HepG2 (cell line): ENCODE measurements at regions not wholly inside any gene's neighbourhood (a gene's known extent, or its start where the extent isn't known, plus 50 kb on each side); places are given as distances from the start of the nearest gene placed in this dataset.

Source experiments
- ATAC-seq: fragments of 200-7000 bp; cut with Tn5 transposase; 3 replicates; pipeline ENCODE4 v1.9.1; 2020; ENCODE audit warnings: mild to moderate bottlenecking, moderate library complexity
- BruUV-seq: library from RNA; stranded (reverse); fragments of 400-500 nt; replicated peaks from 2 replicates; lab custom pipeline; 2021; lab: Mats Ljungman, UMichigan
- CTCF ChIA-PET: fragments of 300-600 bp; formaldehyde crosslinking; extraction: SDS; loops from one replicate; lab custom pipeline; 2021; ENCODE audit warnings: low total read pairs, inconsistent platforms, low intra/inter-chr PET ratio; lab: Yijun Ruan, JAX
- POLR2A ChIA-PET: fragments of 350-600 bp; sonication (Branson Sonifier 250); formaldehyde crosslinking; loops from one replicate; lab custom pipeline; 2020; ENCODE audit warnings: antibody characterized with exemption, inconsistent platforms; lab: Yijun Ruan, JAX
- DNase-seq: peaks from one replicate; pipeline ENCODE4 v3.0.0-alpha.2; 2015; ENCODE audit warnings: low spot score
- FAIRE-seq: peaks from 3 replicates; lab custom pipeline; 2011; peaks lifted over from hg19 to GRCh38; lab: Jason Lieb, UNC
- H2AFZ ChIP-seq: one replicate; pipeline ENCODE4 v1.6.1; 2011; ENCODE audit warnings: low read length, inconsistent platforms
- H3K27ac ChIP-seq: fragments of 300-600 bp; 3 replicates; pipeline ENCODE4 v1.8.0; 2011; ENCODE audit warnings: mixed run types, mild to moderate bottlenecking, mixed read lengths, low read length, inconsistent platforms; ENCODE audit not compliant: insufficient read depth; ENCODE audit errors: extremely low read length
- H3K27me3 ChIP-seq, 2 experiments: fragments of 200-600 bp in 1 of 2; 2 replicates in 1 of 2; 3 replicates in 1 of 2; pipeline versions ENCODE4 v1.6.0 to v1.8.0; 2011; ENCODE audit warnings: low read length in 2 of 2, mild to moderate bottlenecking in 2 of 2, moderate library complexity in 2 of 2, inconsistent platforms in 1 of 2; ENCODE audit not compliant: insufficient read depth in 2 of 2, control insufficient read depth in 1 of 2
- H3K36me3 ChIP-seq, 2 experiments: fragments of 200-600 bp in 1 of 2; replicated peaks in 1 of 2; 2 replicates in 1 of 2; 3 replicates in 1 of 2; pipeline versions ENCODE4 v1.5.1 to v1.8.0; 2011; ENCODE audit warnings: low read length in 2 of 2, inconsistent platforms in 1 of 2; ENCODE audit not compliant: insufficient read depth in 2 of 2, control insufficient read depth in 1 of 2
- H3K4me1 ChIP-seq: 2 replicates; pipeline ENCODE4 v1.5.1; 2012; ENCODE audit warnings: low read length, inconsistent platforms; ENCODE audit not compliant: insufficient read depth
- H3K4me2 ChIP-seq: 2 replicates; pipeline ENCODE4 v1.6.0; 2011; ENCODE audit warnings: low read depth, low read length, inconsistent platforms
- H3K4me3 ChIP-seq, 3 experiments: fragments of 200-600 bp in 1 of 3; sonication (generic), shearing (Covaris generic) in 1 of 3; replicated peaks in 1 of 3; 2 replicates each; pipeline ENCODE4 v1.5.1; 2011 to 2016; ENCODE audit warnings: low read length in 3 of 3, inconsistent platforms in 2 of 3, low read depth in 2 of 3, mild to moderate bottlenecking in 2 of 3, control low read depth in 1 of 3, mixed read lengths in 1 of 3; ENCODE audit not compliant: insufficient read depth in 1 of 3
- H3K79me2 ChIP-seq: one replicate; pipeline ENCODE4 v1.6.1; 2011; ENCODE audit warnings: low read length, inconsistent platforms; ENCODE audit not compliant: insufficient read depth
- H3K9ac ChIP-seq: 2 replicates; pipeline ENCODE4 v1.6.0; 2011; ENCODE audit warnings: mild to moderate bottlenecking, low read depth, low read length, inconsistent platforms; ENCODE audit not compliant: insufficient read depth
- H3K9me3 ChIP-seq: 2 replicates; pipeline ENCODE4 v1.5.1; 2012; ENCODE audit warnings: mild to moderate bottlenecking, low read length
- H4K20me1 ChIP-seq: 2 replicates; pipeline ENCODE4 v1.6.0; 2011; ENCODE audit warnings: inconsistent platforms, mild to moderate bottlenecking, low read length, moderate library complexity; ENCODE audit not compliant: insufficient read depth
- CCDC6 ChIP-seq: sonication (generic); formaldehyde crosslinking; IDR thresholded peaks from 2 replicates; pipeline ENCODE4 v1.8.1; 2022; ENCODE audit warnings: mild to moderate bottlenecking, missing genetic modification reagents, moderate library complexity
- HNF4A ChIP-seq: sonication (generic); formaldehyde crosslinking; IDR thresholded peaks from 2 replicates; pipeline ENCODE4 v1.4.0; 2020; ENCODE audit warnings: missing genetic modification reagents
- HNRNPUL1 ChIP-seq: fragments of 200-400 bp; formaldehyde crosslinking; IDR thresholded peaks from 2 replicates; pipeline ENCODE4 v1.6.1; 2017; ENCODE audit warnings: low read depth, mild to moderate bottlenecking, low read length, moderate library complexity
- RBM22 ChIP-seq: fragments of 200-400 bp; formaldehyde crosslinking; optimal IDR thresholded peaks from 2 replicates; pipeline ENCODE3; 2017; ENCODE audit warnings: mild to moderate bottlenecking, low read length, moderate library complexity
- ZNF709 ChIP-seq: sonication (generic); formaldehyde crosslinking; IDR thresholded peaks from 2 replicates; pipeline ENCODE4 v1.5.0; 2020; ENCODE audit warnings: mild to moderate bottlenecking, missing genetic modification reagents
- WGBS: methylation state at CpG from one replicate; pipeline ENCODE4 v1.1.6; 2017; ENCODE audit warnings: low lambda C conversion rate; 5-methylcytosine and 5-hydroxymethylcytosine counted together
- in situ Hi-C: cut with HindIII; loops from 2 replicates; pipeline ENCODE4 v1.10.0; 2017; ENCODE audit warnings: low pct_unique_long_range_greater_than_20kb; ENCODE audit not compliant: extremely low pct_ligation_motif_present
- intact Hi-C: fragments of 100-400 bp; cut with micrococcal nuclease; formaldehyde crosslinking; loops from one replicate; pipeline ENCODE4 v1.10.0; 2022; ENCODE audit not compliant: unreplicated experiment
- TF ChIP-seq, protein P1 (sequence below): IDR thresholded peaks from 2 replicates; pipeline ENCODE4 v1.6.1; 2016; ENCODE audit warnings: low read depth, missing genetic modification reagents, missing compliant biosample characterization
- TF ChIP-seq, protein P2 (sequence below): sonication (generic); formaldehyde crosslinking; IDR thresholded peaks from 2 replicates; pipeline ENCODE4 v1.4.0; 2020; ENCODE audit warnings: missing genetic modification reagents
- TF ChIP-seq, protein P3 (sequence below): sonication (generic); formaldehyde crosslinking; IDR thresholded peaks from 2 replicates; pipeline ENCODE4 v1.4.0; 2020; ENCODE audit warnings: missing genetic modification reagents, borderline replicate concordance
- TF ChIP-seq, protein P4 (sequence below): sonication (generic); formaldehyde crosslinking; IDR thresholded peaks from 2 replicates; pipeline ENCODE4 v1.9.0; 2022; ENCODE audit warnings: missing genetic modification reagents, mild to moderate bottlenecking, borderline replicate concordance

DNA sequence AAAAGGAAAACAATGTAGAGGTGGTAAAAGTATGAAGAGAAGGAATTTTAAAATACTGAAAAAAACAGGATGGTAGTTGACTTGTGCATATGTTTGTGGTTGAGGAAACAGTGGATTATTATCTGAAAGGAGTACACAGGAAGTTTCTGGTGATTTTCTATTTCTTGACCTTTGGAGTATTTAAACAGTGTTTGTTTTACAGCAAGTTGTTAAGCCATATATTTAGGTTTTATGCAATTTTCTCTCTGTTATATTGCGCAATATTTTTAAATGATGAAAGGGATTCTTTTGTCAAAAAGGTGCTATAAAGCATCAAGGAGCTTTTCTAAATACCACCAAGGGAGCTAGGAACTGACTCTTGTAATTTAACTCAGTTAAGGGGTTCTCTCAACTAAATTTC lies 343.1 kb upstream of the MAOA start (continued):
- TF ChIP-seq, protein P1, sequence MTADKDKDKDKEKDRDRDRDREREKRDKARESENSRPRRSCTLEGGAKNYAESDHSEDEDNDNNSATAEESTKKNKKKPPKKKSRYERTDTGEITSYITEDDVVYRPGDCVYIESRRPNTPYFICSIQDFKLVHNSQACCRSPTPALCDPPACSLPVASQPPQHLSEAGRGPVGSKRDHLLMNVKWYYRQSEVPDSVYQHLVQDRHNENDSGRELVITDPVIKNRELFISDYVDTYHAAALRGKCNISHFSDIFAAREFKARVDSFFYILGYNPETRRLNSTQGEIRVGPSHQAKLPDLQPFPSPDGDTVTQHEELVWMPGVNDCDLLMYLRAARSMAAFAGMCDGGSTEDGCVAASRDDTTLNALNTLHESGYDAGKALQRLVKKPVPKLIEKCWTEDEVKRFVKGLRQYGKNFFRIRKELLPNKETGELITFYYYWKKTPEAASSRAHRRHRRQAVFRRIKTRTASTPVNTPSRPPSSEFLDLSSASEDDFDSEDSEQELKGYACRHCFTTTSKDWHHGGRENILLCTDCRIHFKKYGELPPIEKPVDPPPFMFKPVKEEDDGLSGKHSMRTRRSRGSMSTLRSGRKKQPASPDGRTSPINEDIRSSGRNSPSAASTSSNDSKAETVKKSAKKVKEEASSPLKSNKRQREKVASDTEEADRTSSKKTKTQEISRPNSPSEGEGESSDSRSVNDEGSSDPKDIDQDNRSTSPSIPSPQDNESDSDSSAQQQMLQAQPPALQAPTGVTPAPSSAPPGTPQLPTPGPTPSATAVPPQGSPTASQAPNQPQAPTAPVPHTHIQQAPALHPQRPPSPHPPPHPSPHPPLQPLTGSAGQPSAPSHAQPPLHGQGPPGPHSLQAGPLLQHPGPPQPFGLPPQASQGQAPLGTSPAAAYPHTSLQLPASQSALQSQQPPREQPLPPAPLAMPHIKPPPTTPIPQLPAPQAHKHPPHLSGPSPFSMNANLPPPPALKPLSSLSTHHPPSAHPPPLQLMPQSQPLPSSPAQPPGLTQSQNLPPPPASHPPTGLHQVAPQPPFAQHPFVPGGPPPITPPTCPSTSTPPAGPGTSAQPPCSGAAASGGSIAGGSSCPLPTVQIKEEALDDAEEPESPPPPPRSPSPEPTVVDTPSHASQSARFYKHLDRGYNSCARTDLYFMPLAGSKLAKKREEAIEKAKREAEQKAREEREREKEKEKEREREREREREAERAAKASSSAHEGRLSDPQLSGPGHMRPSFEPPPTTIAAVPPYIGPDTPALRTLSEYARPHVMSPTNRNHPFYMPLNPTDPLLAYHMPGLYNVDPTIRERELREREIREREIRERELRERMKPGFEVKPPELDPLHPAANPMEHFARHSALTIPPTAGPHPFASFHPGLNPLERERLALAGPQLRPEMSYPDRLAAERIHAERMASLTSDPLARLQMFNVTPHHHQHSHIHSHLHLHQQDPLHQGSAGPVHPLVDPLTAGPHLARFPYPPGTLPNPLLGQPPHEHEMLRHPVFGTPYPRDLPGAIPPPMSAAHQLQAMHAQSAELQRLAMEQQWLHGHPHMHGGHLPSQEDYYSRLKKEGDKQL (CRISPR knock-in tag): no peak
- peak; percentile 35; the same call in 1 of the 2 replicates for TF ChIP-seq HNF4A (CRISPR knock-in tag)

DNA sequence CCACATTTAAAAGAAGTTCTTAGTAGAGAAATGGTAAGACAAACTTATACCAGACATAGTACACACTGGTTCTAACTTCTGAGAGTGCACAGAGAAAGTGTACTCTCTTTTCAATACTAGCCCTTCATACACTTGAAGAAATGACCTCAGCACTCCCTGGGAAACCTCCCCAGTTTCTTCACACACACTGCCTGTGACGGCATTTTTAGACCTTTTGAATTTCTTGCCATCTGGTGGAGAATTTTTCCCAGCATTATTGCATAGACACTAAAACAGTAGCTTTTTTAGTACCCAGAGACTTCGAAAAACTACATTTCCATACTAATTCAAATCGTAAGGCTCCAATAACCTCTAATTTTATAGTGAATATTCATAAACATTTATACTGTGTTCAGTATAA lies 341.6 kb upstream of the MAOA start:
- in situ Hi-C loops: no loop called here
- no peak for ATAC-seq
- TF ChIP-seq, protein P2, sequence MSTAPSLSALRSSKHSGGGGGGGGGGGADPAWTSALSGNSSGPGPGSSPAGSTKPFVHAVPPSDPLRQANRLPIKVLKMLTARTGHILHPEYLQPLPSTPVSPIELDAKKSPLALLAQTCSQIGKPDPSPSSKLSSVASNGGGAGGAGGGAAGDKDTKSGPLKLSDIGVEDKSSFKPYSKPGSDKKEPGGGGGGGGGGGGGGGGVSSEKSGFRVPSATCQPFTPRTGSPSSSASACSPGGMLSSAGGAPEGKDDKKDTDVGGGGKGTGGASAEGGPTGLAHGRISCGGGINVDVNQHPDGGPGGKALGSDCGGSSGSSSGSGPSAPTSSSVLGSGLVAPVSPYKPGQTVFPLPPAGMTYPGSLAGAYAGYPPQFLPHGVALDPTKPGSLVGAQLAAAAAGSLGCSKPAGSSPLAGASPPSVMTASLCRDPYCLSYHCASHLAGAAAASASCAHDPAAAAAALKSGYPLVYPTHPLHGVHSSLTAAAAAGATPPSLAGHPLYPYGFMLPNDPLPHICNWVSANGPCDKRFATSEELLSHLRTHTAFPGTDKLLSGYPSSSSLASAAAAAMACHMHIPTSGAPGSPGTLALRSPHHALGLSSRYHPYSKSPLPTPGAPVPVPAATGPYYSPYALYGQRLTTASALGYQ: no peak
- no peak for TF ChIP-seq CCDC6 (CRISPR knock-in tag)
- no peak for TF ChIP-seq RBM22
- TF ChIP-seq, protein P3, sequence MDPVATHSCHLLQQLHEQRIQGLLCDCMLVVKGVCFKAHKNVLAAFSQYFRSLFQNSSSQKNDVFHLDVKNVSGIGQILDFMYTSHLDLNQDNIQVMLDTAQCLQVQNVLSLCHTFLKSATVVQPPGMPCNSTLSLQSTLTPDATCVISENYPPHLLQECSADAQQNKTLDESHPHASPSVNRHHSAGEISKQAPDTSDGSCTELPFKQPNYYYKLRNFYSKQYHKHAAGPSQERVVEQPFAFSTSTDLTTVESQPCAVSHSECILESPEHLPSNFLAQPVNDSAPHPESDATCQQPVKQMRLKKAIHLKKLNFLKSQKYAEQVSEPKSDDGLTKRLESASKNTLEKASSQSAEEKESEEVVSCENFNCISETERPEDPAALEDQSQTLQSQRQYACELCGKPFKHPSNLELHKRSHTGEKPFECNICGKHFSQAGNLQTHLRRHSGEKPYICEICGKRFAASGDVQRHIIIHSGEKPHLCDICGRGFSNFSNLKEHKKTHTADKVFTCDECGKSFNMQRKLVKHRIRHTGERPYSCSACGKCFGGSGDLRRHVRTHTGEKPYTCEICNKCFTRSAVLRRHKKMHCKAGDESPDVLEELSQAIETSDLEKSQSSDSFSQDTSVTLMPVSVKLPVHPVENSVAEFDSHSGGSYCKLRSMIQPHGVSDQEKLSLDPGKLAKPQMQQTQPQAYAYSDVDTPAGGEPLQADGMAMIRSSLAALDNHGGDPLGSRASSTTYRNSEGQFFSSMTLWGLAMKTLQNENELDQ: no peak
- TF ChIP-seq ZNF709 (CRISPR knock-in tag): no peak
- TF ChIP-seq HNRNPUL1: no peak
- TF ChIP-seq, protein P4, sequence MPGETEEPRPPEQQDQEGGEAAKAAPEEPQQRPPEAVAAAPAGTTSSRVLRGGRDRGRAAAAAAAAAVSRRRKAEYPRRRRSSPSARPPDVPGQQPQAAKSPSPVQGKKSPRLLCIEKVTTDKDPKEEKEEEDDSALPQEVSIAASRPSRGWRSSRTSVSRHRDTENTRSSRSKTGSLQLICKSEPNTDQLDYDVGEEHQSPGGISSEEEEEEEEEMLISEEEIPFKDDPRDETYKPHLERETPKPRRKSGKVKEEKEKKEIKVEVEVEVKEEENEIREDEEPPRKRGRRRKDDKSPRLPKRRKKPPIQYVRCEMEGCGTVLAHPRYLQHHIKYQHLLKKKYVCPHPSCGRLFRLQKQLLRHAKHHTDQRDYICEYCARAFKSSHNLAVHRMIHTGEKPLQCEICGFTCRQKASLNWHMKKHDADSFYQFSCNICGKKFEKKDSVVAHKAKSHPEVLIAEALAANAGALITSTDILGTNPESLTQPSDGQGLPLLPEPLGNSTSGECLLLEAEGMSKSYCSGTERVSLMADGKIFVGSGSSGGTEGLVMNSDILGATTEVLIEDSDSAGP (CRISPR knock-in tag): no peak

More for the DNA sequence above, 341.6 kb upstream of the MAOA start:
- Histone ChIP-seq H2AFZ (no peak overlapping the region), H3K4me3 (no peak overlapping the region), H3K27ac (no peak overlapping the region), H3K4me1 (peaks cover 27% of the 10 kb centered on the region), H4K20me1 (no peaks in the 10 kb centered on the region), H3K79me2 (no peaks in the 10 kb centered on the region), H3K9ac (no peak overlapping the region), H3K9me3 (no peaks in the 10 kb centered on the region), H3K4me2 (no peak overlapping the region), H3K27me3 (no peaks in the 10 kb centered on the region), H3K36me3 (no peaks in the 10 kb centered on the region)
- WGBS: 88% methylated on average over 3 of the region's 3 CpGs
- POLR2A ChIA-PET: no interaction called here
- FAIRE-seq (no peak), DNase-seq (no peak)
- no TSS peak for BruUV-seq
- CTCF ChIA-PET: no interaction called here
- intact Hi-C loops: loop anchor here (10.0 kb wide), 1 partner anchor 90 kb away; no protein-coding TSS in a partner anchor
